Body of pancreas (tissue), 4 donors: ENCODE measurements at regions not wholly inside any gene's neighbourhood (a gene's known extent, or its start where the extent isn't known, plus 50 kb on each side); places are given as distances from the start of the nearest gene placed in this dataset.

ENCODE experiments used
- ATAC-seq: fragments of 150-250 bp; one replicate; pipeline ENCODE4 v1.9.1; 2016
- DNase-seq, 4 donors: peaks; one replicate each; pipeline ENCODE4 v3.0.0-alpha.2; 2019
- H3K27ac ChIP-seq, 4 donors: fragments of 200-600 bp; sonication (generic); 1 replicate in 3 of 4; 2 replicates in 1 of 4; pipeline versions ENCODE4 v1.5.1 to v1.6.1; 2016 to 2019; ENCODE audit warnings: mild to moderate bottlenecking in 1 of 4, mixed read lengths in 1 of 4, moderate library complexity in 1 of 4
- H3K27me3 ChIP-seq, 2 donors: fragments of 200-600 bp; sonication (generic); one replicate each; pipeline ENCODE4 v1.6.0; 2016; ENCODE audit warnings: mild to moderate bottlenecking in 1 of 2
- H3K36me3 ChIP-seq, 2 donors: fragments of 200-600 bp; sonication (generic); replicated peaks in 1 of 2; 2 replicates each; pipeline ENCODE4 v1.5.1; 2016; ENCODE audit warnings: low read depth in 2 of 2; ENCODE audit not compliant: insufficient read depth in 1 of 2
- H3K4me1 ChIP-seq: fragments of 200-600 bp; sonication (generic); one replicate; pipeline ENCODE4 v1.6.0; 2016
- H3K4me3 ChIP-seq, 2 donors: fragments of 200-600 bp; sonication (generic); 1 replicate in 1 of 2; 2 replicates in 1 of 2; pipeline ENCODE4 v1.5.1; 2016 to 2019
- H3K9me3 ChIP-seq, 3 donors: fragments of 200-600 bp; sonication (generic); 1 replicate in 2 of 3; 2 replicates in 1 of 3; pipeline ENCODE4 v1.5.1; 2016
- POLR2A ChIP-seq, 3 donors: fragments of 450-650 bp; IDR thresholded peaks; one replicate each; pipeline ENCODE4 v1.6.1; 2016; ENCODE audit warnings: antibody characterized with exemption in 3 of 3, mild to moderate bottlenecking in 2 of 3
- WGBS, 2 donors: methylation state at CpG; one replicate each; pipeline ENCODE4 v1.1.5; 2017; 5-methylcytosine and 5-hydroxymethylcytosine counted together
- intact Hi-C: fragments of 100-400 bp; cut with DNase I; formaldehyde crosslinking; loops from one replicate; pipeline ENCODE4 v1.15.1; 2023
- TF ChIP-seq, protein P1 (sequence below), 7 experiments: fragments of 450-650 bp in 4 of 7; fragments of 200-600 bp in 3 of 7; sonication (generic) in 3 of 7; IDR thresholded peaks; one replicate each; pipeline ENCODE4 v1.5.1; 2016 to 2019; ENCODE audit warnings: antibody characterized with exemption in 7 of 7

DNA sequence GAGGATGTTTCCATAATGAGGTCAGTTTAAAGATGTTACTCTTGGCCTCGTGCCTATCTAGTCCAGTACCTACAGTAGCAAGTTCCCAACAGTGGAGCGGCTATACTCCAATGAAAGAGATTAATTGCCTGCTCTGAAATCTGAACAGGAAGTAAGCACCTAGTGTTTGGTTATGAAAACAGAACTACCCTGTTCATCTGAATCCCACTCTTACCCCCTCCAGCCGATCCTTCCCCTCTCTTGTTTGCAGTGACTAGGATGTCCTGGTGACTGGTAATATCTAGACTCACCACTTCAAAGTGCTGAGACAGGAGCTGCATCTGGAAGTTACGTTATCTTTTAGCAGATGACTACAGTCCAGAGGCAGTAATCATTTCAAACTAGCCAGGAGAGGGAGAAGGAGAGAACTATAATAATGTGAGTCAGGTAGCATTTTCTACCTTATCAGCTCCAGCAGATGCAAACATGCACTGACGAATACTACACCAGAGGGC, 666.7 kb upstream of the NRP1 start:
- no peaks in the 10 kb centered on the region for H3K9me3 ChIP-seq
- 21 to 23% methylated on average over 5 of the region's 5 CpGs for WGBS, 2 donors
- H3K27me3 ChIP-seq, result no peaks in the 10 kb centered on the region
- no peaks in the 10 kb centered on the region for H3K36me3 ChIP-seq
- ATAC-seq, result peak; percentile 62
- no peak for DNase-seq
- peak overlapping the region in 2 of 4 donors; percentile 54 to 67 for H3K27ac ChIP-seq
- H3K4me3 ChIP-seq, result no peak overlapping the region
- peaks cover 6% of the 10 kb centered on the region for H3K4me1 ChIP-seq
- intact Hi-C loops, result no loop called here
- TF ChIP-seq POLR2A (IDR thresholded peaks at IDR 0.05), result no peak
- TF ChIP-seq, protein P1, sequence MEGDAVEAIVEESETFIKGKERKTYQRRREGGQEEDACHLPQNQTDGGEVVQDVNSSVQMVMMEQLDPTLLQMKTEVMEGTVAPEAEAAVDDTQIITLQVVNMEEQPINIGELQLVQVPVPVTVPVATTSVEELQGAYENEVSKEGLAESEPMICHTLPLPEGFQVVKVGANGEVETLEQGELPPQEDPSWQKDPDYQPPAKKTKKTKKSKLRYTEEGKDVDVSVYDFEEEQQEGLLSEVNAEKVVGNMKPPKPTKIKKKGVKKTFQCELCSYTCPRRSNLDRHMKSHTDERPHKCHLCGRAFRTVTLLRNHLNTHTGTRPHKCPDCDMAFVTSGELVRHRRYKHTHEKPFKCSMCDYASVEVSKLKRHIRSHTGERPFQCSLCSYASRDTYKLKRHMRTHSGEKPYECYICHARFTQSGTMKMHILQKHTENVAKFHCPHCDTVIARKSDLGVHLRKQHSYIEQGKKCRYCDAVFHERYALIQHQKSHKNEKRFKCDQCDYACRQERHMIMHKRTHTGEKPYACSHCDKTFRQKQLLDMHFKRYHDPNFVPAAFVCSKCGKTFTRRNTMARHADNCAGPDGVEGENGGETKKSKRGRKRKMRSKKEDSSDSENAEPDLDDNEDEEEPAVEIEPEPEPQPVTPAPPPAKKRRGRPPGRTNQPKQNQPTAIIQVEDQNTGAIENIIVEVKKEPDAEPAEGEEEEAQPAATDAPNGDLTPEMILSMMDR (IDR thresholded peaks at IDR 0.05), result peak in 3 of 7 experiments; percentile 19 to 43 (median 35)

- intact Hi-C loops, result no loop called here
- ATAC-seq, result no peak
Observed at GRCh38 chr10:33993917-33994316, 659.5 kb upstream of the NRP1 start.

GRCh38 chr10:33991924-33992323, 657.5 kb upstream of the NRP1 start:
- TF ChIP-seq, protein P1 (IDR thresholded peaks at IDR 0.05), result no peak
- TF ChIP-seq POLR2A (IDR thresholded peaks at IDR 0.05), result no peak
- H3K4me1 ChIP-seq, result no peaks in the 10 kb centered on the region
- intact Hi-C loops, result no loop called here
- H3K36me3 ChIP-seq, result no peaks in the 10 kb centered on the region
- H3K4me3 ChIP-seq, result no peak overlapping the region
- 78 to 80% methylated on average over 3 of the region's 3 CpGs for WGBS, 2 donors
- H3K27ac ChIP-seq, result no peak overlapping the region
- no peaks in the 10 kb centered on the region for H3K27me3 ChIP-seq
- ATAC-seq (no peak), DNase-seq (no peak)
- no peaks in the 10 kb centered on the region for H3K9me3 ChIP-seq

More at GRCh38 chr10:33993917-33994316, 659.5 kb upstream of the NRP1 start:
- TF ChIP-seq, protein P1 (IDR thresholded peaks at IDR 0.05), result no peak
- TF ChIP-seq POLR2A (IDR thresholded peaks at IDR 0.05), result no peak
- 85 to 87% methylated on average over 5 of the region's 5 CpGs for WGBS, 2 donors
- Histone ChIP-seq H3K4me3 (no peak overlapping the region), H3K27me3 (no peaks in the 10 kb centered on the region), H3K36me3 (no peaks in the 10 kb centered on the region), H3K27ac (no peak overlapping the region), H3K9me3 (no peaks in the 10 kb centered on the region), H3K4me1 (no peaks in the 10 kb centered on the region)
- DNase-seq, result no peak

DNA sequence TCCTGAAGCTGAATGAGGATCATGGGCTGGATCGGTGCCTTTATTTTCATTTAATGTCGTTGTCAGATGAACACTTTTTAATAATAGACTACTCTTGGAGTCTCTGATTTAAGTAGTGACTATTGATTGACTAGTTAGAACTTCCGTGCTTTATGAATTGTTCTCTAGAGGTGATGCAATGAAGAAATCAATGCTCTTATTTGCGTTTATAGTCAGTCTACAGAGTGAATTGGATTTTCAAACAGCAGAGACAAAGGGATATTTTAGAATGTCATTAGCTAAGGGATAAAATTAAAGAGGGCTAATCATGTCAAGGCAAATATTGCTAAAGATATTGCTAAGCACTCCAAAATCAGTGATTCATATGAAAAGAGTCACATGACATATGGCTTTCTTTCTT, 652.0 kb upstream of the NRP1 start:
- H3K4me3 ChIP-seq, result no peak overlapping the region
- no peaks in the 10 kb centered on the region for H3K4me1 ChIP-seq
- peak overlapping the region in 2 of 4 donors; percentile 20 to 45 for H3K27ac ChIP-seq
- WGBS, 2 donors, result 25 to 27% methylated on average over 4 of the region's 4 CpGs
- TF ChIP-seq, protein P1 (IDR thresholded peaks at IDR 0.05), result no peak
- no peak for TF ChIP-seq POLR2A (IDR thresholded peaks at IDR 0.05)
- ATAC-seq (no peak), DNase-seq (no peak)
- intact Hi-C loops, result no loop called here
- H3K27me3 ChIP-seq, result no peaks in the 10 kb centered on the region
- no peaks in the 10 kb centered on the region for H3K9me3 ChIP-seq
- H3K36me3 ChIP-seq, result no peaks in the 10 kb centered on the region

DNA sequence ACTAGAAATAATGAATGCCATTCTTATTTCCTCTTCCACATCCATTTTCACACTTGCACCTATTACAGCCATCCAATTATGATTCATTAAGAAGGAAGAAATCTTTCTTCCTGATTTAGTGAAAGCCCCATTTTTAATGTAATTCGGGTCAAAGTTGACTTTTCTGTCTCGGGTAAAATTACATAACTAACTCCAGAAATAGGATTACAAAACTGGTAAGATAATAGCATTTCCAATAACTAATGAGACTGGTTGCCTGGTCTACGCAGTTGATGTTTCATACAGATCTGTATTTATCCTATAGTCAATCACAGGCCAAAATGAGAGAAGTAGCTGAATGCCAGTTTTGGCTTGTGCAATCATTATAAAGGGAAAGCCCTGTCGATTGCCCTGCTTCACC, 651.5 kb upstream of the NRP1 start:
- TF ChIP-seq POLR2A (IDR thresholded peaks at IDR 0.05), result no peak
- TF ChIP-seq, protein P1 (IDR thresholded peaks at IDR 0.05), result no peak
- H3K27me3 ChIP-seq, result no peaks in the 10 kb centered on the region
- H3K4me3 ChIP-seq, result no peak overlapping the region
- WGBS, 2 donors, result 54 to 72% methylated on average over 4 of the region's 4 CpGs
- peak overlapping the region in 1 of 4 donors; percentile 20 for H3K27ac ChIP-seq
- intact Hi-C loops, result no loop called here
- no peak for ATAC-seq
- H3K36me3 ChIP-seq, result no peaks in the 10 kb centered on the region
- DNase-seq, result no peak
- H3K9me3 ChIP-seq, result no peaks in the 10 kb centered on the region
- H3K4me1 ChIP-seq, result no peaks in the 10 kb centered on the region
